Keratinocyte (primary cell): ENCODE measurements at regions not wholly inside any gene's neighbourhood (a gene's known extent, or its start where the extent isn't known, plus 50 kb on each side); places are given as distances from the start of the nearest gene placed in this dataset.

Source experiments
- DNase-seq: peaks from one replicate; pipeline ENCODE4 v3.0.0-alpha.2; 2011; ENCODE audit warnings: low read depth, missing footprints, low spot score
- FAIRE-seq: peaks from 2 replicates; lab custom pipeline; 2011; peaks lifted over from hg19 to GRCh38; lab: Jason Lieb, UNC
- H2AFZ ChIP-seq: 2 replicates; pipeline ENCODE4 v1.6.0; 2012; ENCODE audit warnings: low read length, control low read depth, inconsistent platforms; ENCODE audit not compliant: control insufficient read depth
- H3K27ac ChIP-seq: 2 replicates; pipeline ENCODE4 v1.5.1; 2011; ENCODE audit warnings: low read length; ENCODE audit not compliant: control insufficient read depth, insufficient read depth
- H3K27me3 ChIP-seq: 3 replicates; pipeline ENCODE4 v1.6.0; 2011; ENCODE audit warnings: low read length; ENCODE audit not compliant: control insufficient read depth, insufficient read depth; ENCODE audit errors: extremely low read depth
- H3K36me3 ChIP-seq, 2 experiments: 2 replicates in 1 of 2; 3 replicates in 1 of 2; pipeline ENCODE4 v1.5.1; 2011; ENCODE audit warnings: low read length in 2 of 2, mild to moderate bottlenecking in 1 of 2; ENCODE audit not compliant: control insufficient read depth in 2 of 2, insufficient read depth in 2 of 2; ENCODE audit errors: extremely low read depth in 1 of 2
- H3K4me1 ChIP-seq: 3 replicates; pipeline ENCODE4 v1.5.1; 2011; ENCODE audit warnings: low read length; ENCODE audit not compliant: control insufficient read depth, insufficient read depth; ENCODE audit errors: extremely low read depth
- H3K4me2 ChIP-seq: 3 replicates; pipeline ENCODE4 v1.6.0; 2011; ENCODE audit warnings: low read depth, low read length; ENCODE audit not compliant: control insufficient read depth, insufficient read depth; ENCODE audit errors: extremely low read depth
- H3K4me3 ChIP-seq, 3 experiments: fragments of 200-600 bp in 1 of 3; sonication (generic) in 1 of 3; 2 replicates in 2 of 3; 3 replicates in 1 of 3; pipeline ENCODE4 v1.5.1; 2011 to 2016; ENCODE audit warnings: low read length in 3 of 3, mild to moderate bottlenecking in 3 of 3, control low read depth in 2 of 3, inconsistent platforms in 1 of 3, low read depth in 1 of 3, mixed read lengths in 1 of 3, mixed run types in 1 of 3, moderate library complexity in 1 of 3; ENCODE audit not compliant: control insufficient read depth in 2 of 3, insufficient read depth in 2 of 3; ENCODE audit errors: extremely low read depth in 1 of 3
- H3K79me2 ChIP-seq: 2 replicates; pipeline ENCODE4 v1.6.0; 2012; ENCODE audit warnings: low read length; ENCODE audit not compliant: control insufficient read depth, insufficient read depth
- H3K9ac ChIP-seq: 3 replicates; pipeline ENCODE4 v1.6.0; 2011; ENCODE audit warnings: low read length; ENCODE audit not compliant: control insufficient read depth, insufficient read depth; ENCODE audit errors: extremely low read depth
- H3K9me1 ChIP-seq: 3 replicates; pipeline ENCODE4 v1.6.0; 2011; ENCODE audit warnings: low read length; ENCODE audit not compliant: control insufficient read depth, insufficient read depth; ENCODE audit errors: extremely low read depth
- H3K9me3 ChIP-seq: 2 replicates; pipeline ENCODE4 v1.5.1; 2012; ENCODE audit warnings: low read depth, low read length; ENCODE audit not compliant: control insufficient read depth
- H4K20me1 ChIP-seq: 3 replicates; pipeline ENCODE4 v1.6.0; 2011; ENCODE audit warnings: low read length; ENCODE audit not compliant: control insufficient read depth, insufficient read depth; ENCODE audit errors: extremely low read depth
- EZH2 ChIP-seq: IDR thresholded peaks from one replicate; pipeline ENCODE4 v1.6.1; 2012; ENCODE audit warnings: inconsistent platforms, mild to moderate bottlenecking, low read length, moderate library complexity
- dilution Hi-C: fragments of 300-500 bp; cut with MboI; formaldehyde crosslinking; loops from one replicate; pipeline ENCODE4 v1.7.0; 2020; ENCODE audit warnings: low sequenced_read_pairs; ENCODE audit not compliant: extremely low pct_ligation_motif_present
- TF ChIP-seq, protein P1 (sequence below), 3 experiments: IDR thresholded peaks in 1 of 3; conservative IDR thresholded peaks in 1 of 3; optimal IDR thresholded peaks in 1 of 3; 2 replicates in 2 of 3; 3 replicates in 1 of 3; pipeline versions ENCODE3 to v1.5.1; 2011; ENCODE audit warnings: low read length in 3 of 3, mild to moderate bottlenecking in 3 of 3, moderate library complexity in 2 of 3, control low read depth in 1 of 3, inconsistent platforms in 1 of 3; ENCODE audit not compliant: insufficient read depth in 2 of 3; ENCODE audit errors: extremely low read depth in 1 of 3

DNA sequence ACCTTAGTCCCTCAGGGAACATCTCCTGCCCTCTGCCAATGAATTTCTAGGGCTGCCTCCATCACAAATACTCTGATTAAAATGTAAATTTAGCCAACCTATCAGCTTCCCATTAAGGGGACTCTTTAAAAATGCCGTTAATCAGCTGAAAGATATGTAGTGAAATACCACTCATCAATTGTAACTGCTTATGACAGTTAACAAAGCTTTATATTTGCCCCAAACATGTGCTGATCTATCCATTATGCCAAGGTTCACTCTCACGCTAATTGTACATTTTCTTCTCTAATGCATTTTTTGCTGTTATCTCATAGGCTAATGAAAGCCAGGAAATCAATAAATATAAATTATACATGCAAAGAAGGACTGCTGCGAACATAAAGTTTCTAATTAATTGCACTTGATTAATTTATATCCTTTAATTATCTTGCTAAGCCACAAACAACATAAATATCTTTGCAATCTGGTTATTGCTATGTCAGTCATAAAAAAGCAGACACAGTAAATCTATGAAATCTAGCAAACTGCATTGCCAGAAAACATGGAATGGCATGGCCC is 601.4 kb upstream of the SALL1 start:
- Histone ChIP-seq H2AFZ (no peak overlapping the region), H3K9ac (no peak overlapping the region), H3K36me3 (no peaks in the 10 kb centered on the region), H3K27ac (no peak overlapping the region), H3K4me3 (no peak overlapping the region), H3K27me3 (peaks cover 5% of the 10 kb centered on the region), H3K9me3 (no peaks in the 10 kb centered on the region), H4K20me1 (no peaks in the 10 kb centered on the region), H3K79me2 (no peaks in the 10 kb centered on the region), H3K9me1 (no peaks in the 10 kb centered on the region), H3K4me1 (no peaks in the 10 kb centered on the region), H3K4me2 (no peak overlapping the region)
- TF ChIP-seq, protein P1, sequence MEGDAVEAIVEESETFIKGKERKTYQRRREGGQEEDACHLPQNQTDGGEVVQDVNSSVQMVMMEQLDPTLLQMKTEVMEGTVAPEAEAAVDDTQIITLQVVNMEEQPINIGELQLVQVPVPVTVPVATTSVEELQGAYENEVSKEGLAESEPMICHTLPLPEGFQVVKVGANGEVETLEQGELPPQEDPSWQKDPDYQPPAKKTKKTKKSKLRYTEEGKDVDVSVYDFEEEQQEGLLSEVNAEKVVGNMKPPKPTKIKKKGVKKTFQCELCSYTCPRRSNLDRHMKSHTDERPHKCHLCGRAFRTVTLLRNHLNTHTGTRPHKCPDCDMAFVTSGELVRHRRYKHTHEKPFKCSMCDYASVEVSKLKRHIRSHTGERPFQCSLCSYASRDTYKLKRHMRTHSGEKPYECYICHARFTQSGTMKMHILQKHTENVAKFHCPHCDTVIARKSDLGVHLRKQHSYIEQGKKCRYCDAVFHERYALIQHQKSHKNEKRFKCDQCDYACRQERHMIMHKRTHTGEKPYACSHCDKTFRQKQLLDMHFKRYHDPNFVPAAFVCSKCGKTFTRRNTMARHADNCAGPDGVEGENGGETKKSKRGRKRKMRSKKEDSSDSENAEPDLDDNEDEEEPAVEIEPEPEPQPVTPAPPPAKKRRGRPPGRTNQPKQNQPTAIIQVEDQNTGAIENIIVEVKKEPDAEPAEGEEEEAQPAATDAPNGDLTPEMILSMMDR (optimal IDR thresholded peaks at IDR 0.05 in 1 of 3, IDR thresholded peaks at IDR 0.05 in 1 of 3, conservative IDR thresholded peaks at IDR 0.05 in 1 of 3; ENCODE audit: extremely low read depth in 1 of 3, insufficient read depth in 2 of 3, low read length in 3 of 3), result no peak
- no peak for TF ChIP-seq EZH2
- FAIRE-seq (no peak), DNase-seq (no peak)
- dilution Hi-C loops, result no loop called here

DNA sequence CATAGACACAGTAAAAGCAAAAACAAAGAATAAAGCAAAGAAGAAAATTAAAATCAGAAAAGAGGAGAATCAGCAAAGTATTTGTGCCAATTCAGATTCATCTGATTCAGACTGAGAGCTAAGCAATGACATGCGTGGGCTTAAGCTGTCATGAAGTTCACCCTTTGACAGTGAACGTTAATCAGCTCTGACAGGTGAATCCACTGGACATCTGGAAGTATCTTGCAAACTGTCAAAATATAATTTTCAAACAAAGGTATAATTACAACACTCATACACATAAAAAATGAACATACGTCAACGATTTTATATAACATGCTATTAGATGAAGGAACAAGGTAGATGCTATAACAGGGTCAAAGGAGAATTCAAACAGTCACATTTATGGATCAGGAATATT is 596.3 kb upstream of the SALL1 start:
- Histone ChIP-seq H3K9me3 (no peaks in the 10 kb centered on the region), H3K27me3 (no peaks in the 10 kb centered on the region), H3K4me3 (no peak overlapping the region), H3K36me3 (no peaks in the 10 kb centered on the region), H3K4me1 (no peaks in the 10 kb centered on the region), H3K9ac (no peak overlapping the region), H3K9me1 (no peaks in the 10 kb centered on the region), H3K79me2 (no peaks in the 10 kb centered on the region), H3K27ac (no peak overlapping the region), H2AFZ (no peak overlapping the region), H4K20me1 (no peaks in the 10 kb centered on the region), H3K4me2 (no peak overlapping the region)
- FAIRE-seq (no peak), DNase-seq (no peak)
- TF ChIP-seq, protein P1 (optimal IDR thresholded peaks at IDR 0.05 in 1 of 3, IDR thresholded peaks at IDR 0.05 in 1 of 3, conservative IDR thresholded peaks at IDR 0.05 in 1 of 3; ENCODE audit: extremely low read depth in 1 of 3, insufficient read depth in 2 of 3, low read length in 3 of 3), result no peak
- no peak for TF ChIP-seq EZH2
- dilution Hi-C loops, result no loop called here
